Smooth muscle cell (in vitro differentiated cells): ENCODE measurements at regions not wholly inside any gene's neighbourhood (a gene's known extent, or its start where the extent isn't known, plus 50 kb on each side); places are given as distances from the start of the nearest gene placed in this dataset.

Source experiments
- DNase-seq: peaks from one replicate; lab custom pipeline; 2025; ENCODE audit not compliant: unreplicated experiment; lab: John Stamatoyannopoulos, UW
- H2AFZ ChIP-seq: fragments of 200-600 bp; sonication (generic); 2 replicates; pipeline ENCODE4 v1.6.0; 2016; ENCODE audit warnings: antibody characterized with exemption, low read depth, mild to moderate bottlenecking
- H3F3A ChIP-seq: fragments of 200-600 bp; sonication (generic); 2 replicates; pipeline ENCODE4 v1.6.0; 2017; ENCODE audit warnings: antibody characterized with exemption, low read depth
- H3K27ac ChIP-seq: fragments of 200-600 bp; sonication (generic); 2 replicates; pipeline ENCODE4 v1.5.1; 2016; ENCODE audit warnings: low read depth, mild to moderate bottlenecking
- H3K27me3 ChIP-seq: fragments of 200-600 bp; sonication (generic); 2 replicates; pipeline ENCODE4 v1.6.1; 2016; ENCODE audit warnings: low read depth, mild to moderate bottlenecking
- H3K36me3 ChIP-seq: fragments of 200-600 bp; sonication (generic); 2 replicates; pipeline ENCODE4 v1.5.1; 2016; ENCODE audit warnings: low read depth
- H3K4me1 ChIP-seq: fragments of 200-600 bp; sonication (generic); 2 replicates; pipeline ENCODE4 v1.5.1; 2016; ENCODE audit warnings: low read depth
- H3K4me2 ChIP-seq: fragments of 200-600 bp; sonication (generic); 2 replicates; pipeline ENCODE4 v1.6.0; 2016; ENCODE audit warnings: mild to moderate bottlenecking
- H3K4me3 ChIP-seq: fragments of 200-600 bp; sonication (generic); 2 replicates; pipeline ENCODE4 v1.5.1; 2016; ENCODE audit warnings: mild to moderate bottlenecking
- H3K79me2 ChIP-seq: fragments of 200-600 bp; sonication (generic); 2 replicates; pipeline ENCODE4 v1.6.0; 2016; ENCODE audit warnings: low read depth, mild to moderate bottlenecking
- H3K9ac ChIP-seq: fragments of 200-600 bp; sonication (generic); 2 replicates; pipeline ENCODE4 v1.6.0; 2016; ENCODE audit warnings: low read depth
- H3K9me3 ChIP-seq: fragments of 200-600 bp; sonication (generic); replicated peaks from 2 replicates; pipeline ENCODE4 v1.5.1; 2016; ENCODE audit warnings: low read depth
- H4K20me1 ChIP-seq: fragments of 200-600 bp; sonication (generic); 2 replicates; pipeline ENCODE4 v1.6.0; 2016; ENCODE audit warnings: low read depth
- WGBS: methylation state at CpG from one replicate; pipeline ENCODE4 v1.1.7; 2016; ENCODE audit warnings: low lambda C conversion rate; 5-methylcytosine and 5-hydroxymethylcytosine counted together
- TF ChIP-seq, protein P1 (sequence below): fragments of 200-600 bp; sonication (generic); IDR thresholded peaks from 2 replicates; pipeline ENCODE4 v1.5.1; 2017; ENCODE audit warnings: borderline replicate concordance, mild to moderate bottlenecking, antibody characterized with exemption; ENCODE audit not compliant: insufficient read depth, poor library complexity, severe bottlenecking

GRCh38 chr7:116310141-116310540 is 99.8 kb downstream of the TES start:
- no peaks in the 10 kb centered on the region for H4K20me1 ChIP-seq
- no peak overlapping the region for H3K27ac ChIP-seq
- no peak overlapping the region for H3K9ac ChIP-seq
- H3K4me3 ChIP-seq = no peak overlapping the region
- H3K4me2 ChIP-seq = no peak overlapping the region
- no peaks in the 10 kb centered on the region for H3K79me2 ChIP-seq
- H3K36me3 ChIP-seq = no peaks in the 10 kb centered on the region
- WGBS = 90% methylated on average over 3 of the region's 3 CpGs
- DNase-seq = no peak
- no peaks in the 10 kb centered on the region for H3K4me1 ChIP-seq
- TF ChIP-seq, protein P1, sequence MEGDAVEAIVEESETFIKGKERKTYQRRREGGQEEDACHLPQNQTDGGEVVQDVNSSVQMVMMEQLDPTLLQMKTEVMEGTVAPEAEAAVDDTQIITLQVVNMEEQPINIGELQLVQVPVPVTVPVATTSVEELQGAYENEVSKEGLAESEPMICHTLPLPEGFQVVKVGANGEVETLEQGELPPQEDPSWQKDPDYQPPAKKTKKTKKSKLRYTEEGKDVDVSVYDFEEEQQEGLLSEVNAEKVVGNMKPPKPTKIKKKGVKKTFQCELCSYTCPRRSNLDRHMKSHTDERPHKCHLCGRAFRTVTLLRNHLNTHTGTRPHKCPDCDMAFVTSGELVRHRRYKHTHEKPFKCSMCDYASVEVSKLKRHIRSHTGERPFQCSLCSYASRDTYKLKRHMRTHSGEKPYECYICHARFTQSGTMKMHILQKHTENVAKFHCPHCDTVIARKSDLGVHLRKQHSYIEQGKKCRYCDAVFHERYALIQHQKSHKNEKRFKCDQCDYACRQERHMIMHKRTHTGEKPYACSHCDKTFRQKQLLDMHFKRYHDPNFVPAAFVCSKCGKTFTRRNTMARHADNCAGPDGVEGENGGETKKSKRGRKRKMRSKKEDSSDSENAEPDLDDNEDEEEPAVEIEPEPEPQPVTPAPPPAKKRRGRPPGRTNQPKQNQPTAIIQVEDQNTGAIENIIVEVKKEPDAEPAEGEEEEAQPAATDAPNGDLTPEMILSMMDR = no peak
- no peaks in the 10 kb centered on the region for H3K9me3 ChIP-seq
- no peak overlapping the region for H2AFZ ChIP-seq
- H3F3A ChIP-seq = no peaks in the 10 kb centered on the region
- H3K27me3 ChIP-seq = no peaks in the 10 kb centered on the region

GRCh38 chr7:116311259-116311658 is 100.9 kb downstream of the TES start:
- Histone ChIP-seq H2AFZ (no peak overlapping the region), H3K4me1 (peaks cover 8% of the 10 kb centered on the region), H3K4me2 (no peak overlapping the region), H3K4me3 (no peak overlapping the region), H3K9ac (no peak overlapping the region), H4K20me1 (no peaks in the 10 kb centered on the region), H3K9me3 (no peaks in the 10 kb centered on the region), H3K36me3 (no peaks in the 10 kb centered on the region), H3F3A (peaks cover 5% of the 10 kb centered on the region), H3K27ac (no peak overlapping the region), H3K79me2 (no peaks in the 10 kb centered on the region), H3K27me3 (no peaks in the 10 kb centered on the region)
- WGBS = 94% methylated on average over 3 of the region's 3 CpGs
- TF ChIP-seq, protein P1 = no peak
- no peak for DNase-seq

- H4K20me1 ChIP-seq = no peaks in the 10 kb centered on the region
- no peaks in the 10 kb centered on the region for H3K36me3 ChIP-seq
- H3K9ac ChIP-seq = no peak overlapping the region
- WGBS = 96% methylated on average over 3 of the region's 3 CpGs
- no peaks in the 10 kb centered on the region for H3K79me2 ChIP-seq
- H3F3A ChIP-seq = peaks cover 9% of the 10 kb centered on the region
- H3K27me3 ChIP-seq = no peaks in the 10 kb centered on the region
- H3K4me3 ChIP-seq = no peak overlapping the region
- peaks cover 13% of the 10 kb centered on the region for H3K4me1 ChIP-seq
- H3K27ac ChIP-seq = no peak overlapping the region
- H2AFZ ChIP-seq = no peak overlapping the region
- DNase-seq = no peak
- H3K4me2 ChIP-seq = no peak overlapping the region
- TF ChIP-seq, protein P1 = no peak
- H3K9me3 ChIP-seq = no peaks in the 10 kb centered on the region
These were observed 101.6 kb downstream of the TES start for GRCh38 chr7:116311816-116312471.

DNA sequence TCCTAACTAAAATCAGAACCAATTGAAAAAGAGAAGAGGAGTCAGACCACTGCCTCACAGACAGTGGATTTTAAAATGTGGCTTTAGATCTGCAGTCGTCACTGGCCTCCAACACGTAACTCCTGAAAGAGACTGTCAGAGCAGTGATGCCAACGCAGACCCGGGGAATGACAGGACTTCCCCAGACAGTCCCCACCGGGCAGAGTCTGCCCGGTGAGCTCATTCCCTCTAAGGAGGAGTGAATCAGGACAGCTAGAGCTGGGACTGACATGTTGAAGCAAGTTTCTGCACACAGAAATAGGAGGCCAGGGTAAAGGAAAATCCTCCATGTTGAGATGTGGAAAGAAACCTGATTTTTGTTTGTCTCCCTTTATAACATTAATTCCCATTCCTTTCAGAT is 105.0 kb downstream of the TES start:
- TF ChIP-seq, protein P1 = no peak
- Histone ChIP-seq H3K79me2 (no peaks in the 10 kb centered on the region), H3K36me3 (no peaks in the 10 kb centered on the region), H2AFZ (peak overlapping the region; percentile 70), H3K9ac (peak overlapping the region; percentile 92), H3K27me3 (no peaks in the 10 kb centered on the region), H3K4me3 (no peak overlapping the region), H3K27ac (peak overlapping the region; percentile 99), H4K20me1 (no peaks in the 10 kb centered on the region), H3K4me1 (peaks cover 16% of the 10 kb centered on the region), H3K4me2 (peak overlapping the region; percentile 63), H3F3A (peaks cover 9% of the 10 kb centered on the region), H3K9me3 (no peaks in the 10 kb centered on the region)
- DNase-seq = no peak
- WGBS = 17% methylated on average over 6 of the region's 6 CpGs
